ENCODE measurements at regions not wholly inside any gene's neighbourhood (a gene's known extent, or its start where the extent isn't known, plus 50 kb on each side); places are given as distances from the start of the nearest gene placed in this dataset.
A peak's percentile ranks its signal among the peaks of the same experiment; 100 is the strongest.
"Not testable (repeated sequence)": the region's sequence is repeated elsewhere in the genome, so short reads cannot be mapped to it uniquely, and the experiment has no call there.

DNA sequence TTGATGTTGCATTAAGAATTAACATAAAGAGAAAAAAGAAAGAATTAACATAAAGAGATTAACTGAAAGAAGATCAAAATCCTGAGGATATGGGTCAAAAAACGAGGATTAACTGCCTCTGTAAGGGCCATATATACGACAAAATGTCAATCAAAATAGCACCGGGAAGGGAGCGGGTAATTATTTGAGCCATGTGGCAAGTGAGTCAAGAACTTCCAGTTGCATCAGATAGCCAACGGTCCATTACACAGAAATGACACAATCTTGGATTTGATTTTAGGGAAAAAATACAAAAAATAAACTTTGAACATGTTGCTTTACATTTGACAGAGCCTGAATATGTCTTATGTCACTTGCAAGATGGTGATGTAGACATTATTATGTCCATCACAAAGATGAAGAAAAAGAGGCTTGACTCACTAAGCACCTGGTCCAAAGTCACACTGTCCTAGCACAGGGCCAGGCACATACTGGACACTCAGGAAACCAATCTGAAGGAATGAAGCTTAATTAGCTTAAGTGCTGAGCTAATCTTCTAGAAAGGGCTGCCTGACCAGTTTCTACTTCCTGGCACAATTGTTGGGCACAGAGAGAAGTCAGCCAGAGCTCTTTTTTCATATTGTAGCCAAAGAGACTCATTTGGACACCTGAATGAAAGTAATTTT is 273.2 kb upstream of the PAPPA start:
- no peak for DNase-seq

DNA sequence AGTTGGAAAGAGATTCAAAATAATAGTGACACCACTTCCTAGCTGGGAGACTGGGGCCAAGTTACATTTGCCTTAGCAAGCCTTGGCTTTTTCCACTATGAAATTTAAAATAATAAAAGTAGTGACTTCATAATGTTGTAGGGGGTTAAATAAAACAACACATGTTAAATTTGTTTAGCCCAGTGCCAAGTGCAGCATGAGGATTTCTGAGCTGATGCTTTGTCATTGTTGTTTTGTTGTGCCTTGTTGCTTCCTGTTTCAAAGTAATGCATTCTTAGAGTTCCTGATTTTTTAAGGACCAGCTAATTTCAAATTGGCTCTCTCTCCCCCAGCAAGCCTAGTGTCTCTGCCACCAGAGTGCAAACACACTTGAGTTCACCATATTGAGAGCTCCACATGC is 270.7 kb upstream of the PAPPA start:
- DNase-seq = no peak

DNA sequence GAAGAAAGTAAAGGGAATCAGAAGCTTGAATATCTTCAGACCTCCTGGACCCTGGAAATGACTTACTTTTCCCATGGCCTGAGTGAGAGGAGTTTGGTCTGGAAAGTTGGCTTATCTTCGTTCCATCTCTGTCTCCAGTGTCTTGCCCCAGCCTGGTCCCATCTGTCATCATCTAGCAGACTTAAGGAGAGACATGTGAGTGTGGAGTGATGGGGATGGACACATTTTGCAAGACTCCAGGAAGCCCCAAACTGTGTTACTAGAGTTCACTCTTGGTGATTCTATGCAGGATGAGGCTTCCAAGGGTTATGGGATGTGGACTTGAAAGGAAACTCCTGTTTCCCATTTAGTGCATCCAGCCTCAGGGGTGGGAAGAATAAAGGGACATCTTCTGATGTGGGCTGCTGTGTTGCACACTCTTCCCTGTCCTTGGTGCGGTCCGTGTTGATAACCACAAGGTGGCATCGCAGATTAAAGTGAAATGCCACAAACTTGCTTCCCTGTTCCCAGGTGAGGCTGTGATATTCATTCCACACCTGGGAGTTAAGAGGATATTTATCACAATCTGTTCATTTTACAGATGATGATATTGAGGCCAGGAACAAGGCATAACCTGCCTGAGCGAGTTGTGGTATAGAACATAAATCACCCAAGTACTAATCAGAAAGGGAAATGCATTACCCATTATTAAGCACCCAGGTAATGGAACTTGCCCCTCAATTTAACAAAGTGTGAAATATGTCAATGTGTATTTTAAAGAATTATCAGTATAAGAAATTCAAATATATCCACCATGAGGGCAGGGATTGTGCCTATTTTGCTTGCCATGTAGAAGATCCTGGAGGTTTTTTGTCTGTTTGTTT is 269.9 kb upstream of the PAPPA start:
- peak; percentile 14 for DNase-seq

DNA sequence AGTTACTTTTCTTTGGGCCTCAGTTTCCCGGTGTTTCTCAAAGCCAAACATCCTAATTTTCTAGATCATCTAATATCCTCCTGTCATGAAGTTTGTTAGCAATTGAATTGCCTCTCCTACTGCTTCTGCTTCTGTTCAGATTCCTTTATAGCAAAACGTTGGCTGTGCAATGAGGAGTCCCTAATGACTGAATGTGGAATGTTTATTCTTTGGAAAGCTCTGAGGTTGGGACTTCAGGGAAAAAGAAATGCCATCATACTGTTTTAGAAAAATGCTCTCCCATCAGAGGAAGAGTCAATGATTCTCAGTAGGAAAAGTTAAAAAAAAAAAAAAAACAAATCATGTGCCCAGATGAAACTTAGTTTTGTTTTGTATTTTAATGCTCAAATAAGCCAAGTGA is 268.7 kb upstream of the PAPPA start:
- no peak for DNase-seq

DNA sequence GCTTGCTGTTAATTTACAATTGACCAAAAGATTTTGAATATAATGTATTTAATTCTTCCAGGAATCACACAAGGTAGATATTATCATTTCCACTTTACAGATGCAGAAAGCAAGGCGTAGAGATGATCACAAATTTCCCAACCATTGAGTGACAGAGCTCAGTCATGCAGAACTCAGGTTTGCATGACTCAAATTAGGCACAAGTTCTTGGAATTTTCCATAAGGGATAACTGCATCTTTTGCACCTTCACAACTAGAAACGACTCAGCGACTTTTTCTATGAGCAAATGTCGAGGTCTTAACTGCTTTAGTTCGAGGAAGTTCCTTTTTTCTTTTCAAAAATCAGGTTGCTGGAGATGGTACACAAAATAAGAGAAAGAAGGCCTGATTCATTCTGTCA is 265.5 kb upstream of the PAPPA start:
- no peak for DNase-seq

DNA sequence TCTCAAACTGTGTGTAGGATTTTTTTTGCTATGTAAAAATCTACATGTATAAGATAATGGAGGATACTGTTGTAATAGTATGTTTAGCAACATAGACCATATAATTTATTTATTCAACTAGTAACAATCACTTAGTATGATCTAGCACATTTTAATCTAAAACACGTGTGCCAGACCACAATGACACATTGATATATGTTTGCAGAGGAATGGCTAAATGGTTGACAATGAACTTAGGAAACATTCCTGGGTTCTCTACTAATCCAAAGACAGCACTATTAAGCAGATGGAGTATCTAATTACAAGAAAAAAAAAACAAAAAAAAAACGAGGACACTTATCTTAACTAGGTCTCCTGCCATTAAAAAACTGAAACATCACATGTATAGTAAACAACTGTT is 261.7 kb upstream of the PAPPA start:
- DNase-seq = no peak

DNA sequence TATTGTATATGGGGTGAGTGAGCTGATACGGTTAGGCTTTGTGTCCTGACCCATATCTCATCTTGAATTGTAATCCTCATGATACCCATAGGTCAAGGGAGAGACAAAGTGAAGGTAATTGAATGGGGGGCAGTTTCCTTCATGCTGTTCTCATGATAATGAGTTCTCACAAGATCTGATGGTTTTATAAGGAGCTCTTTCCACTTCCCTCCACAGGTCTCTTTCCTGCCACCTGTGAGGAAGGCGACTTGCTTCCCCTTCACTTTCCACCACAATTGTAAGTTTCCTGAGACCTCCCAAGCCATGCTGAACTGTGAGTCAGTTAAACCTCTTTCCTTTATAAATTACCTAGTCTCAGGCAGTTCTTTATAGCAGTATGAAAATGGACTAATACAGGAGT is 255.1 kb upstream of the PAPPA start:
- DNase-seq = not testable (repeated sequence)

DNA sequence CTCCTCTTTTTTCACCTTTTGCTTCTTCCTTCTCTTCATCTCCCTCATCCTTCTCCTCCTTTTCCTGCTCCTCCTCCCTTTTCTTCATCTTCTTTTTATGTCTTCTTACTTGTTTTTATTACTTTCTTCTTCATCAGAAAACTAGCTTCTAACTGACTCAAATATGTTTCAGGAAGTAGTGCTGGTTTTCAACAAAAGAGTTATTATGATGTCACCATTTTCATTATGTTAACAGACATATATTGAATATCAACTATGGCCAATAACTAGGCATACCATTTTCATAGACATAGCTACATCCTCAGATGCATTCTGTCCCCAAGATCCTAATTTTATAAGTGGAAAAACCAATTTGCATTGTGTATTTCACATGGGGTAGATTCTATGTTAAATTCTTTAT is 252.9 kb upstream of the PAPPA start:
- DNase-seq = no peak

DNA sequence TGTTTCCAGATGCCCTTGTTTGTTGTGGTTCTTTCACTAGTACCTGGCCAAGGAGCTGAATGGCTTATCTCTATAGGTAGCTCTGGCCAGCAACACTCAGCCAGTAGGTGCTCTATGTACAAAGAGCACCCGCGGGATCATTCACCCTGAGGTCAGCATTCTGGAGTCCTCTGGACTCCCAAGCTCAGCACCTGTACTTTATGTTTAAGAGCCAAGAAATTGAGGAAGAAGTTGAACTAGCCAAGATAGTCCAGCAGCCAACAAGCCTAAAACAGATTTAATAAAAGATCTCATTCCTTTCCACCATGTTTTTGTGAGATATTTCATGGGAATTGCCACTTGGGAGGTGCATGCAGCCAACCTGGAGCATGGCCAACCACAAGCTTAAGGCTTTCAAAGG is 242.6 kb upstream of the PAPPA start:
- DNase-seq = no peak

DNA sequence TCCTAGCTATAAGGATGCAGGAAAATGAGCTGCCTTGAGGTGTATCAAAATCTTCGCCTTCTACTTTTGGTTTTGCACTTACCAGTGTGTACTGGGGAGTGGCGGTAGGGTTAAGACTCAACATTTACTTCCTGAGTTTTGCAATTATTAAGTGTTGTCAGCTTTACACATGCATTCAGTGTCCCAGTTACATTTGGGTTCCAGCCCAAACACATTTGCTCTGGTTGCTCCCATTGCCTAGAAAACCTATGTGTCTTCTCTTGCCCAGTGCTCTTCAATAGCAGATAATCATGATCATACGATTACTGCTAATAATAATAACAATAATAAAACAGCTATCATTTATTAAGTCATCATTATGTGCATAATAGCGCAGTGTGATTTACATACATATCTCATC is 241.5 kb upstream of the PAPPA start:
- no peak for DNase-seq

DNA sequence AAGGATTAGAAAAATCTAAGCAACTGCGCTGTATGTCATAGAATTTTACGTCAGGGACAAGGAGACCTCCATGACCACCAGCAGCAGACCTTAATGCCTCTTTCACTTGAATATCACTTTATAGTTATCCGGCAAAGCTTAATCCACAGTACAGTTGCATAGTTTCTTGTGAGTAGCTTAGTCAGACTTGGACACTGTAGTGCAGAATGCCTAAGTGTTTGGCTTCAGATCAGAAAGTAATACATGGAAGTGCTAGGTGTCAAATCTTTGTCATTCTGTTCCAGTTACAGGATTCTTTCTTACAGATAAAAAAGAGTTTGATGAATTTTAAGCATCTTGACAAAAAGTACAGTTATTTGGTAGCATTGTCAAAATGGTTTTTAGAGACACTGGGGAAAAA is 239.9 kb upstream of the PAPPA start:
- no peak for DNase-seq

DNA sequence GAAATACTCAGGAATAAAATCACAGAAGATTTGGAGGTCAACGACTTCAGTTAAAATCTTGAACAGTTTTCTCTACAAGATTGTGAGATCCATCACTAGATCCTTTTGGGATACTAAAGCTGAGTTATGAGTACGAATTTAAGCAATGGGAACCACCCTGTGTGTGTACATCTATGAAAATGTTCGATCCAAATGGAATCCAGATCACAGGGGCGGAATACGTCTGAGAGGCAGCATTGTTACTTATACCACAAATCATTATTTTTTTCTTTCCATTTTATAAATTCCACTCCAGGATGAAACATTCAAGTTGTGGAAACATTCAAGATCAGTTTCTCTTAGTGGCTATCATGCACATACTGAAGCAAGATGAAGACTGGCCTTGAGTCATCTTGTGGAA is 239.3 kb upstream of the PAPPA start:
- no peak for DNase-seq

DNA sequence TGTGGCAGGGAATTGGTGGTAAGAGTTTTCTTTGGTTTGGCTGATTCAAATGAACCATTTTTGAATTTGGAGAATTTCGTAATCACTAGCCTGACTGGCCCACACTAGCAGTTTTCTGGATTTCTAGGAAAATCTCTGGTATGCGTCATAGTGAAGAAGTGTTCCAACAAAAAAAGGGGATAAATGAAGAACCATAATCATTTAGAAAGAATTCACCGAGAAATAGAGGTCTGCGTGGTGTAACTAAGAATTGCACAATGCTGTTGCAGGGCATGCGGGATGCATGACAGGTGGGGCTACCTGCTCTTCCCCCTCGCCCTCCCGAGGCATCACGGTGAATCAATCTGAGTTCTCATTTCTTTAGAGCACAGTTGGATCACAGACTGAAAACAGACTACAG is 232.3 kb upstream of the PAPPA start:
- DNase-seq = no peak

DNA sequence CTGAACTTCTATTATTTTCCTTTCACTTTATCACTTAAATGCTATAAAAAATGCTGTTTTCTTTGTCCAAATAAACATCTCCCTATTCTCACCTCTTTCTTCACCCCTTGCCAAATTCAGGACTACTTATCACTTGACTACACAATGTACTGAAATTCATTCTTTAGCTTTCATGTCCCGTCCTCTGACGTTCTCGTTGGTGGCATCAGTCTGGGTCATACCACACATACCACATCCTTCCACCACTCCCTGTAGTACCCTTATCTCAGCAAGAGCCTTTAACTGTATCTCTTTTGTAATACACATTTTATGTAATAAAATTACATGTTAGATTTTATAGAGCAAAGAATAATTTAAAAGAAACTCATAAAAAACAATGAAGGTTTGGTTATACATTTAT is 231.1 kb upstream of the PAPPA start:
- DNase-seq = no peak

DNA sequence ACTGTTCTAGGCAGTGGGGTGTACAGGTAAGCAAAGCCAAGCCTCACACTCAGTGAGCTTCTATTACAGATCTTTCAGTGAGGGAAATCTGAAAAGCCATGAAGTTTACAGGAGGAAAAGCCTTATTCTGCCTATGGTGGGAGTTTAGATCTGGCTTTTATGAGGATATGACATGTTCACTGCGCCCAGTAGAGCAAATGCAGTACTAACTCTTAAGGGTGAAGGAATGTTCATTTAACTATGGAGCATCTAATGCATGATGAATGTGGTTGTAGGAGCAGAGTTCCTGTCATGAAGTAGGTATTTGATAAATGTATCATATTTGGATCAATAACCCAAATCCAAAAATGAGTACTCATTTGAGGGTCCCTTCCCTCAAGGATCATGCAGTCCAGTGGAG is 230.2 kb upstream of the PAPPA start:
- no peak for DNase-seq

DNA sequence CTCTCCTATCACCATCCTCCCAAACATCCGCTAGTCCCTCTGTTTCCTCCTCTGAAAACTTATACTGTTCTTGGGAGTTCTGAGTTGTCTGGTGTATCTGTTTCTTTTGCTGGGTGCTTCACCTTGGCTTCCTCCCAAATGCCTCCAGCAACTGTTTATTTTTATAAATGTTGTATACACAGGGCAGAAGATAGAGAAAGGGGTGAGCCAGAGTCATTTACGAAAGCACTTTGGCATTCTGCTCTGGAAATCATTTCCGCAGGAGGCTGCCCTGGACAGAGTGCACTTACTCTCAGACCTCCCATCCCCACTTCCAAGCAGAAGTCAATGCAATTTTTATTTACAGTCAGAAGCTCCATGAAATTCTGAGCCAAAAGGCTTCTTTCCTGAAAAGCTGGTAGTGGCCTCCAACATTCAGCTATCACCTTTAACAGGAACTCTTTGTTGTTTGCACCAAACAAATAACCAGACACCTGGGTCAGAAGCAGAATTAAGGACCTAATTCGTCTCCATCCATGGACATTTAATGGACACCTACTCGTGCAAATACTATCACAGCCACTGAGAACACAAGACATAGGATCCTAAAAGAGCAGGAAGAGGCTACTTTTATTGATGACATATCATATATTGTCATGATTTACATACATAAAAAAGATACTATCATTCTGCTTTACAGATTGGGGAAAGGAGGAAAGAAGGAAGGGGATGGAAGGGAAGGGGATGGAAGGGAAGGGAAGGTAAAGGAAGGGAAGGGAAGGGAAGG is 229.5 kb upstream of the PAPPA start:
- DNase-seq = no peak

DNA sequence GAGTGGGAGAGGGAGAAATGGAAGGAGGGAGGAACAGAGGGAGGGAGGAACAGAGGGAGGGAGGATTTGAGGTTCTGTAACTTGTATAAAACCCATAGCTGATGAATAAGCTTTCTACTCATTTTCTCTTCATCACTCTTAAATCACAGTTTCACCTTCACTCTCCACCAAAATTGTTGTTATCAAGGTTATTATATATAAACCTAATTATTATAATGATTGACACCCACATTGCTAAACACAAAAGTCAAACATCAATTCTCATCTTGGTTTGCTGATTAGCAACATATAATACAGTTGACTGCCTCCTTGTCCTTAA is 229.0 kb upstream of the PAPPA start:
- DNase-seq = no peak

DNA sequence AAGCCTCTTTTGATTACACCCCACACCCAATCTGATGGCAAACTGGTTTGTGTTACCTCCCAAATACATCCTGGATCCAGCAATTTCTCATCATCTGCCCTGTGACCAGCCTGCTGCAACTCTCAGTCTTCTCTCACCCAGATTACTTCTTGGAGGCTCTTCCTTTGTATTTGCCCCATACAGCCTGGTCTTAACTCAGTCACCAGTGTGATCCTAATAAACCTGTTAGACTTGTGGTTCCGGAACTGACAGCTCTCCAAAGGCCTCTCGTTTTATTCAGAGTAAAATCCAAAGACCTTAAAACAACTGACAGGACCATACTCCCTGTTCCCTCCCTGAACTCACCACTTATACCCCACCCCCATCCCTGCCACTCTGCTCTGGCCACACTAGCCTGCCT is 228.2 kb upstream of the PAPPA start:
- no peak for DNase-seq

DNA sequence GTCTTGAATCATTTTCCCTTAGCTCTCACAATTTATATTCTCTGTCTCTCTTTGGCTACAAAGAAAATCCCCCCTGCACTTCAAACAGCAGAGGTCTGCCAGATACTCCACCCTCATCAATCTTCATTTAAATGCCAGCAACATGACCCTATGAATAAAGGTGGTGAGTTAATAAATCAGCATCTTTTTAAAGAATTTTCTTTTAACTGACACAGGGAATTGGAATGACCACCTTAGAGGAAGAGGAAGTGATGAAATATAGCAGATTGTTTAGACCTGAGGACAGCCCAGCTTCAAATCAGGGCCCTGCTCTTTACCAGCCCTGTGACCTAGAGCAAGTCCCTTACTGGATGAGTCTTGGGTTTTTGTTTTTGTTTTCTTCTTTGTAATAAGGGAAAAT is 223.1 kb upstream of the PAPPA start:
- no peak for DNase-seq

DNA sequence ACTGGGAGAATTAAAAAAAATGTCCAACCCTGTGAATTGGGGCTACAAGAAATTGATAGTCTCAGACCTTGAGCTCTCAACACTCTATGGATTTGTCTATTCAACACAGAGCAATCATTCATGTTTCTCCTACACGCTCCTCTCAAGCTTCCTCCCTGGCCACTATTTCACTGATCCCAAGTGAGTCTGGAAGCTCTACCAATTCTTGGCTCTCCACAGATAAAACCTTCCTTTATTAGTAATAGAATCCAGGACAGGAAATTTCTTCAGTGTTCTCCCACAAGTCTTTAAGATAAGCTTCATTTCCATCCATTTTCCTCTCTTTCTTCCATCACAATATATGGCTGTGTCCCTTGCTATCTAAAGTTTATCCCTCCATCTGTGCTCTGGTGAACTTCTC is 215.1 kb upstream of the PAPPA start:
- DNase-seq = no peak

DNA sequence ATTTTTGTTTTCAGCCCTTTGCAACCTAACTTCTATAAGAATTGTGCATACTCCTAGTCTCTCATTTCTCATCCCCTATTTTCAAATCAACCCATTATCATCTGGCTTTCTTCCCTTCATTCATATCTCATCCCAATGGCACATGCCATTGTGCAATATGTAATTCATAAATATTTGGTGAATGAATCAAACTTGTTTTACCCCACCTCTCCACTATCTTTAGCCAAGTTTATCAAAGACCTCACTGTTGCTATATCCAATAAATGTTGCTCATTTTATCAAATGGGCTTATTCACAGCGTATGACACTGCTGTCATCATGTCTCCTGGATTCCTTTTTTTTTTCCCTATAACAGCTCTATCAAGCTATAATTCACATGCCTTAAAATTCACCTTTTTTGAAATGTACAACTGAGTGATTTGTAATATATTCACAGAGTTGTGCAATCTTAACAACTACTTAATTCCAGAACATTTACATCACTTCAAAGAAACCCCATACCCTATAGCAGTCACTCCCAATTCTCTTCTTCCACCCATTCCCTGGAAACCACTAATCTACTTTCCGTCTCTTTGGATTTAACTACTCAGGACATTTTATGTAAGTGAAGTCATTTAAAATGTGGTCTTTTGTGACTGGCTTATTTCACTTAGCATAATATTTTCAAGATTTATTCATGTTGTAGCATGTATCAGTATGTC is 214.4 kb upstream of the PAPPA start:
- DNase-seq = no peak

DNA sequence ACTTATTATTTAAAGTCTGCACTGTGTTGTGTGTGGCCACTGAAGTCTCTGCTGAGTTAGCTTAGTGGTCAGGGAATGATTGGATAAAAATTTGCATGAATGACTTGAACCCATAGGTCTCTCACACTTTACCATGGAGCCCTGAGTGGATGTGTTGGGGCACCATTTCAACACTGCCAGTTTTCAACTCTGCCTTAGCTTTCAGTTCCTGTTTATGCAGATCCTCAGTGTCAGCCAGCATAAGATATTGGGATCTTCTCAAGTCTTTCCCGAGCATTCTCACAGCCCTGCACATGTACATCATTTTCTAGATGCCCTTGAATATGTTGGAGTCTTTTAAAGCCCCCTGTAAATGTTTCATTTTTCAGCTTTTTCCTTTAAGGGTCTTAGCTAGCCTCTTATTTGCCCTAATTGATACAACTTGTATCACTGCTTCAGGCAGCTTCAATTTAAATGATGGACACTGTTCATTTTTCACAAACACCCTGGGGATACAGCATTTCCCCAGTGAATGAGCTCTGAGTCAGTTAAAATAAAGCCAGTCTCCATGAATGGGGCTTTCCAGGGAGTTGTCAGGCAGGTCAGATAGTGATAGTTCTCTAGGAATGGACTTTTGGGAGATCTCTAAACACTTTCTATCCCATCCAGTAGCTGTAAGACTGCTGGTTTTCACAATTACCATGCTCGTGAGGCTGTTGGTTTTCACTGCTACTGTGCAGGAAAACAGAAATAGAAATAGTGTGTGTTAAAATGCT is 211.9 kb upstream of the PAPPA start:
- DNase-seq = no peak

All from renal pelvis (tissue), 1 donor.